WTC11 (cell line): ENCODE measurements at regions not wholly inside any gene's neighbourhood (a gene's known extent, or its start where the extent isn't known, plus 50 kb on each side); places are given as distances from the start of the nearest gene placed in this dataset.

Experiments
- ATAC-seq: fragments of 200-7000 bp; cut with Tn5 transposase; 2 replicates; pipeline ENCODE4 v1.10.0; 2021; ENCODE audit warnings: mild to moderate bottlenecking, moderate library complexity
- CTCF ChIA-PET: fragments of 300-600 bp; sonication (Branson Sonifier 250); formaldehyde crosslinking; loops from one replicate; lab custom pipeline; 2021; ENCODE audit warnings: antibody characterized with exemption; lab: Charles Lee
- POLR2A ChIA-PET: fragments of 350-600 bp; sonication (Branson Sonifier 250); formaldehyde crosslinking; loops from one replicate; lab custom pipeline; 2021; ENCODE audit warnings: antibody characterized with exemption; lab: Charles Lee
- DNase-seq: peaks from one replicate; pipeline ENCODE4 v3.0.0; 2021; ENCODE audit warnings: low spot score
- H3K27ac Mint-ChIP-seq: 2 replicates; pipeline ENCODE4 v1.8.0; 2021; ENCODE audit warnings: mixed read lengths
- H3K27me3 Mint-ChIP-seq: 2 replicates; pipeline ENCODE4 v1.8.0; 2021; ENCODE audit warnings: low read depth, mild to moderate bottlenecking, moderate library complexity, mixed read lengths
- H3K36me3 Mint-ChIP-seq: 2 replicates; pipeline ENCODE4 v1.8.0; 2021; ENCODE audit warnings: mixed read lengths
- H3K4me1 Mint-ChIP-seq: 2 replicates; pipeline ENCODE4 v1.8.0; 2022; ENCODE audit warnings: mixed read lengths
- H3K4me3 Mint-ChIP-seq: 2 replicates; pipeline ENCODE4 v1.8.0; 2021; ENCODE audit warnings: mild to moderate bottlenecking, moderate library complexity, mixed read lengths
- H3K9me3 Mint-ChIP-seq: 2 replicates; pipeline ENCODE4 v1.8.0; 2021; ENCODE audit warnings: mixed read lengths
- ARID4B ChIP-seq: sonication (generic); formaldehyde crosslinking; IDR thresholded peaks from 2 replicates; pipeline ENCODE4 v1.8.0; 2023; ENCODE audit warnings: missing genetic modification reagents, mild to moderate bottlenecking, borderline replicate concordance
- CREB1 ChIP-seq: sonication (generic); formaldehyde crosslinking; IDR thresholded peaks from 2 replicates; pipeline ENCODE4 v1.8.0; 2023; ENCODE audit warnings: mild to moderate bottlenecking, missing genetic modification reagents
- E2F1 ChIP-seq: sonication (generic); formaldehyde crosslinking; IDR thresholded peaks from 2 replicates; pipeline ENCODE4 v1.8.0; 2022; ENCODE audit warnings: mild to moderate bottlenecking, missing genetic modification reagents
- EMX1 ChIP-seq: fragments of 250-450 bp; sonication (Bioruptor Pico); IDR thresholded peaks from 2 replicates; pipeline ENCODE4 v1.8.0; 2021; ENCODE audit warnings: mild to moderate bottlenecking
- FOXJ3 ChIP-seq: sonication (generic); formaldehyde crosslinking; IDR thresholded peaks from 2 replicates; pipeline ENCODE4 v1.9.0; 2021; ENCODE audit warnings: missing genetic modification reagents, mild to moderate bottlenecking, borderline replicate concordance
- FOXP4 ChIP-seq: sonication (generic); formaldehyde crosslinking; IDR thresholded peaks from 2 replicates; pipeline ENCODE4 v1.8.0; 2022; ENCODE audit warnings: mild to moderate bottlenecking, missing genetic modification reagents
- GABPB1 ChIP-seq: sonication (generic); formaldehyde crosslinking; IDR thresholded peaks from 2 replicates; pipeline ENCODE4 v1.8.1; 2023; ENCODE audit warnings: mild to moderate bottlenecking, missing genetic modification reagents
- MLX ChIP-seq: sonication (generic); formaldehyde crosslinking; IDR thresholded peaks from 2 replicates; pipeline ENCODE4 v1.8.1; 2023; ENCODE audit warnings: mild to moderate bottlenecking, missing genetic modification reagents, moderate library complexity
- NFYB ChIP-seq: sonication (generic); formaldehyde crosslinking; conservative IDR thresholded peaks from 2 replicates; pipeline ENCODE4 v1.8.0; 2022; ENCODE audit warnings: low read depth, missing genetic modification reagents
- NR3C1 ChIP-seq: sonication (generic); formaldehyde crosslinking; conservative IDR thresholded peaks from 2 replicates; pipeline ENCODE4 v1.8.1; 2023; ENCODE audit warnings: low read depth, mild to moderate bottlenecking, missing genetic modification reagents
- PRRX2 ChIP-seq: fragments of 250-450 bp; sonication (Bioruptor Pico); IDR thresholded peaks from 2 replicates; pipeline ENCODE4 v1.8.0; 2021; ENCODE audit warnings: mild to moderate bottlenecking
- ZBTB21 ChIP-seq: sonication (generic); formaldehyde crosslinking; IDR thresholded peaks from 2 replicates; pipeline ENCODE4 v1.8.1; 2023; ENCODE audit warnings: mild to moderate bottlenecking, missing genetic modification reagents, borderline replicate concordance
- ZNF281 ChIP-seq: sonication (generic); formaldehyde crosslinking; IDR thresholded peaks from 2 replicates; pipeline ENCODE4 v1.8.0; 2023; ENCODE audit warnings: mild to moderate bottlenecking, missing genetic modification reagents
- ZNF532 ChIP-seq: fragments of 250-450 bp; sonication (Bioruptor Pico); IDR thresholded peaks from 2 replicates; pipeline ENCODE4 v1.9.0; 2021; ENCODE audit warnings: mild to moderate bottlenecking, borderline replicate concordance
- ZNF671 ChIP-seq: fragments of 250-450 bp; sonication (Bioruptor Pico); IDR thresholded peaks from 2 replicates; pipeline ENCODE4 v1.8.0; 2021; ENCODE audit warnings: mild to moderate bottlenecking

- POLR2A ChIA-PET = no interaction called here
- 0 out of 2 replicates have a peak, but pooled peaks have one; percentile 23 for TF ChIP-seq GABPB1 (CRISPR knock-in tag)
- no peak for TF ChIP-seq MLX (CRISPR knock-in tag)
- TF ChIP-seq, all 79 proteins: peak for 1
- DNase-seq (no peak), ATAC-seq (no peak)
- Mint-ChIP-seq H3K27me3 (peaks cover 4% of the 10 kb centered on the region; the same call in 1 of the 2 replicates), H3K27ac (no peak overlapping the region), H3K4me3 (no peak overlapping the region), H3K36me3 (no peaks in the 10 kb centered on the region), H3K9me3 (no peaks in the 10 kb centered on the region), H3K4me1 (no peaks in the 10 kb centered on the region)
- CTCF ChIA-PET = interaction anchor here (1.0 kb wide), 1 partner anchor 10 kb away, joined by 3 read pairs; no protein-coding TSS in a partner anchor
Observed at GRCh38 chr20:58097943-58098342, 130.5 kb downstream of the ANKRD60 start.

GRCh38 chr20:58097429-58097828 lies 131.0 kb downstream of the ANKRD60 start:
- no peaks in the 10 kb centered on the region for H3K36me3 Mint-ChIP-seq
- DNase-seq (no peak), ATAC-seq (no peak)
- H3K4me1 Mint-ChIP-seq = no peaks in the 10 kb centered on the region
- no peak overlapping the region for H3K27ac Mint-ChIP-seq
- no peak overlapping the region for H3K4me3 Mint-ChIP-seq
- ChIA-PET CTCF (no interaction called here), POLR2A (no interaction called here)
- H3K27me3 Mint-ChIP-seq = peaks cover 4% of the 10 kb centered on the region; the same call in 1 of the 2 replicates
- no peaks in the 10 kb centered on the region for H3K9me3 Mint-ChIP-seq
- TF ChIP-seq PRRX2 (CRISPR knock-in tag) = no peak
- TF ChIP-seq FOXP4 (CRISPR knock-in tag) = no peak
- TF ChIP-seq ZNF671 (CRISPR knock-in tag) = no peak
- TF ChIP-seq ZNF281 (CRISPR knock-in tag) = no peak
- no peak for TF ChIP-seq ZBTB21 (CRISPR knock-in tag)
- no peak for TF ChIP-seq NR3C1 (CRISPR knock-in tag)
- TF ChIP-seq NFYB (CRISPR knock-in tag) = no peak
- TF ChIP-seq FOXJ3 (CRISPR knock-in tag) = no peak
- no peak for TF ChIP-seq ARID4B (CRISPR knock-in tag)
- TF ChIP-seq CREB1 (CRISPR knock-in tag) = no peak
- no peak for TF ChIP-seq EMX1 (CRISPR knock-in tag)
- TF ChIP-seq E2F1 = no peak
- TF ChIP-seq ZNF532 (CRISPR knock-in tag) = no peak
